K562 (cell line): ENCODE measurements at regions not wholly inside any gene's neighbourhood (a gene's known extent, or its start where the extent isn't known, plus 50 kb on each side); places are given as distances from the start of the nearest gene placed in this dataset.

ENCODE experiments used
- ATAC-seq: fragments of 200-7000 bp; cut with Tn5 transposase; 3 replicates; pipeline ENCODE4 v1.9.1; 2020; ENCODE audit warnings: moderate library complexity
- BruUV-seq: library from RNA; stranded (reverse); fragments of 400-500 nt; replicated peaks from 2 replicates; lab custom pipeline; 2021; lab: Mats Ljungman, UMichigan
- CTCF ChIA-PET: fragments of 300-600 bp; formaldehyde crosslinking; extraction: SDS; loops from one replicate; lab custom pipeline; 2021; ENCODE audit warnings: low intra/inter-chr PET ratio; lab: Yijun Ruan, JAX
- POLR2A ChIA-PET: fragments of 300-600, 350-650 bp; sonication (Branson Sonifier 250); formaldehyde crosslinking; extraction: SDS; loops from one replicate; lab custom pipeline; 2021; ENCODE audit warnings: antibody characterized with exemption, inconsistent platforms; lab: Yijun Ruan, JAX
- DNase-seq, 4 experiments: peaks; one replicate each; pipeline versions ENCODE4 v3.0.0 to v3.0.0-alpha.2; 2011 to 2018; ENCODE audit warnings: low spot score in 3 of 4, mixed read lengths in 3 of 4; ENCODE audit errors: extremely low read depth in 1 of 4
- FAIRE-seq: peaks from 2 replicates; lab custom pipeline; 2011; peaks lifted over from hg19 to GRCh38; lab: Jason Lieb, UNC
- H2AFZ ChIP-seq: 2 replicates; pipeline ENCODE4 v1.6.0; 2011; ENCODE audit warnings: low read depth, low read length, control low read depth, inconsistent platforms
- H3K27ac ChIP-seq: fragments of 200-600 bp; 3 replicates; pipeline ENCODE4 v1.8.0; 2011; ENCODE audit warnings: low read depth, mild to moderate bottlenecking, control low read depth, inconsistent platforms, low read length, moderate library complexity, mixed read lengths; ENCODE audit errors: extremely low read depth
- H3K27me3 ChIP-seq, 2 experiments: fragments of 300-600 bp in 1 of 2; 2 replicates in 1 of 2; 3 replicates in 1 of 2; pipeline versions ENCODE4 v1.6.0 to v1.8.0; 2011; ENCODE audit warnings: inconsistent platforms in 2 of 2, low read length in 2 of 2, mild to moderate bottlenecking in 1 of 2, mixed read lengths in 1 of 2, moderate library complexity in 1 of 2; ENCODE audit not compliant: control insufficient read depth in 2 of 2, insufficient read depth in 2 of 2
- H3K36me3 ChIP-seq: fragments of 300-600 bp; 3 replicates; pipeline ENCODE4 v1.8.0; 2011; ENCODE audit warnings: mild to moderate bottlenecking, low read length, inconsistent platforms; ENCODE audit not compliant: control insufficient read depth, insufficient read depth
- H3K4me1 ChIP-seq, 2 experiments: fragments of 200-600 bp in 1 of 2; replicated peaks in 1 of 2; 2 replicates in 1 of 2; 3 replicates in 1 of 2; pipeline versions ENCODE4 v1.5.1 to v1.8.0; 2011; ENCODE audit warnings: inconsistent platforms in 2 of 2, low read length in 2 of 2, mild to moderate bottlenecking in 1 of 2, mixed read lengths in 1 of 2, moderate library complexity in 1 of 2; ENCODE audit not compliant: control insufficient read depth in 2 of 2, insufficient read depth in 2 of 2
- H3K4me2 ChIP-seq: 2 replicates; pipeline ENCODE4 v1.6.1; 2011; ENCODE audit warnings: low read length, control low read depth, inconsistent platforms, mixed read lengths; ENCODE audit not compliant: insufficient read depth
- H3K4me3 ChIP-seq: fragments of 200-600 bp; sonication (generic), shearing (Covaris generic); 2 replicates; pipeline ENCODE4 v1.5.1; 2016; ENCODE audit warnings: control low read depth, inconsistent platforms
- H3K79me2 ChIP-seq: fragments of 200-600 bp; 3 replicates; pipeline ENCODE4 v1.8.0; 2011; ENCODE audit warnings: low read length, inconsistent platforms; ENCODE audit not compliant: control insufficient read depth, insufficient read depth
- H3K9ac ChIP-seq, 2 experiments: 2 replicates each; pipeline versions ENCODE4 v1.6.0 to v1.6.1; 2011; ENCODE audit warnings: low read depth in 2 of 2, low read length in 2 of 2, control low read depth in 1 of 2, inconsistent platforms in 1 of 2, mild to moderate bottlenecking in 1 of 2, mixed read lengths in 1 of 2; ENCODE audit not compliant: insufficient read depth in 1 of 2
- H3K9me1 ChIP-seq: one replicate; pipeline ENCODE4 v1.6.0; 2011; ENCODE audit warnings: inconsistent platforms, mild to moderate bottlenecking, low read length, moderate library complexity; ENCODE audit not compliant: control insufficient read depth, insufficient read depth
- H3K9me3 ChIP-seq: replicated peaks from 2 replicates; pipeline ENCODE4 v1.5.1; 2011; ENCODE audit warnings: low read depth, low read length, inconsistent platforms; ENCODE audit not compliant: control insufficient read depth, insufficient read depth
- H4K20me1 ChIP-seq: replicated peaks from 2 replicates; pipeline ENCODE4 v1.6.1; 2011; ENCODE audit warnings: low read length, inconsistent platforms, mixed read lengths; ENCODE audit not compliant: control insufficient read depth, insufficient read depth
- ARNT ChIP-seq, 2 experiments: fragments of 450-650 bp; IDR thresholded peaks; 2 replicates each; pipeline ENCODE4 v1.6.1; 2016; ENCODE audit warnings: mild to moderate bottlenecking in 1 of 2
- CREM ChIP-seq: IDR thresholded peaks from 2 replicates; pipeline ENCODE4 v1.6.1; 2014; ENCODE audit warnings: antibody characterized with exemption, low read depth
- E2F4 ChIP-seq: sonication (generic); formaldehyde crosslinking; IDR thresholded peaks from 2 replicates; pipeline ENCODE4 v1.8.0; 2022; ENCODE audit warnings: mild to moderate bottlenecking, low read depth, missing genetic modification reagents
- HDAC6 ChIP-seq: IDR thresholded peaks from 2 replicates; pipeline ENCODE4 v1.6.1; 2012; ENCODE audit warnings: low read depth, mild to moderate bottlenecking, control low read depth, inconsistent platforms, low read length, moderate library complexity
- RBM22 ChIP-seq: fragments of 200-400 bp; formaldehyde crosslinking; IDR thresholded peaks from 2 replicates; pipeline ENCODE4 v1.6.1; 2018; ENCODE audit warnings: low read length, low read depth; ENCODE audit not compliant: poor library complexity, severe bottlenecking
- RCOR1 ChIP-seq, 2 experiments: IDR thresholded peaks; 2 replicates each; pipeline ENCODE4 v1.6.1; 2012; ENCODE audit warnings: low read depth in 2 of 2, low read length in 2 of 2, borderline replicate concordance in 1 of 2, improper control_type of control experiment in 1 of 2
- SMAD2 ChIP-seq: fragments of 150-350 bp; IDR thresholded peaks from 2 replicates; pipeline ENCODE4 v1.6.1; 2014; ENCODE audit warnings: low read depth, mild to moderate bottlenecking, low read length
- SMARCA5 ChIP-seq: fragments of 450-650 bp; IDR thresholded peaks from 2 replicates; pipeline ENCODE4 v1.6.1; 2016
- STAT5A ChIP-seq: IDR thresholded peaks from 2 replicates; pipeline ENCODE4 v1.6.1; 2012; ENCODE audit warnings: low read length, inconsistent platforms, borderline replicate concordance
- TAL1 ChIP-seq: fragments of 450-650 bp; IDR thresholded peaks from 2 replicates; pipeline ENCODE4 v1.6.1; 2016; ENCODE audit warnings: mild to moderate bottlenecking
- ZC3H8 ChIP-seq: fragments of 450-650 bp; IDR thresholded peaks from 2 replicates; pipeline ENCODE4 v1.6.1; 2017
- ZNF407 ChIP-seq: fragments of 450-650 bp; IDR thresholded peaks from 2 replicates; pipeline ENCODE4 v1.6.1; 2016; ENCODE audit warnings: low read depth
- WGBS: fragments of 100-300 bp; shearing (Covaris generic); methylation state at CpG from one replicate; pipeline ENCODE4 v1.1.6; 2016; ENCODE audit warnings: low coverage, mixed read lengths; ENCODE audit not compliant: insufficient coverage; ENCODE audit errors: missing lambda C conversion rate; 5-methylcytosine and 5-hydroxymethylcytosine counted together
- in situ Hi-C: fragments of 300-500 bp; cut with MboI; formaldehyde crosslinking; loops from 4 replicates; pipeline ENCODE4 v1.15.0; 2018; ENCODE audit warnings: inconsistent platforms, mixed read lengths
- intact Hi-C: fragments of 100-400 bp; cut with micrococcal nuclease; formaldehyde crosslinking; loops from 2 replicates; pipeline ENCODE4 v1.14.2; 2022

GRCh38 chr10:36003688-36004087, 361.6 kb upstream of the FZD8 start (continued):
- TF ChIP-seq E2F4 (CRISPR knock-in tag) = no peak
- no peak for TF ChIP-seq ZC3H8
- no peak for TF ChIP-seq RCOR1 (IDR thresholded peaks at IDR 0.05; ENCODE audit: borderline replicate concordance in 1 of 2, low read depth in 2 of 2, low read length in 2 of 2)
- TF ChIP-seq HDAC6 = no peak
- TF ChIP-seq CREM = no peak
- no peak for TF ChIP-seq RBM22

DNA sequence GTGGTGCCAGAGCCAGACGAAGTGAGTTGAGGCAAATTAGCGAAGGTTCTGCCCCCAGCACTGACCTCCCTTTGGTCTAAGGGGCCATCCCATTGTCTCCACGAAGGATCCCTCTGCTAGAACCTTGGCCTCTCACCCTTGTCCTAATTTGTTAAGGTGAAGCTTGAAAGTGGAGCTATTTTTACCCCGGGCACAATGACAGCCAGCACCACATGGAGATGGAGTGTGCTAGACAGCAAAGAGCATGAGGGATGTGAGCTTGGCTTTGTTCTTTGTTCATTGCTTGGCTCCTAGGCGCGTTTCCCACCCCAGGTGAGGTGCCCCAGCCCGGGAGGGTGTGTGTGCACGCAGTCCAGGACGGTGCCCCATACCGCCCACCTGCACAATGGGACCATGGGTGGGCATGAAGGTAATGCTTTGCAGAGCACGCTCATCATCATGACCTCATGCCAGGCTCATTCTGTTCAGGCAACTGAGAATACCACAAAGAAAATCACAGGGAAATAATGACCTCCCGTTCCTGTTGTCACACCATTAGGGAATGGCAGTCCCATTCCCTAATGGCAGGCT, 361.0 kb upstream of the FZD8 start:
- Histone ChIP-seq H3K4me3 (no peak overlapping the region), H2AFZ (no peak overlapping the region), H3K36me3 (no peaks in the 10 kb centered on the region), H3K79me2 (no peaks in the 10 kb centered on the region), H3K9me3 (no peaks in the 10 kb centered on the region), H3K27me3 (no peaks in the 10 kb centered on the region), H3K27ac (no peak overlapping the region), H4K20me1 (no peaks in the 10 kb centered on the region), H3K4me2 (no peak overlapping the region), H3K4me1 (no peaks in the 10 kb centered on the region), H3K9ac (no peak overlapping the region), H3K9me1 (no peaks in the 10 kb centered on the region)
- 0% methylated on average over 12 of the region's 12 CpGs for WGBS
- ChIA-PET CTCF (no interaction called here), POLR2A (no interaction called here)
- BruUV-seq = no TSS peak
- ATAC-seq (no peak), FAIRE-seq (no peak), DNase-seq (no peak)
- TF ChIP-seq ZNF407 = no peak
- no peak for TF ChIP-seq STAT5A
- TF ChIP-seq TAL1 = no peak
- no peak for TF ChIP-seq ARNT (IDR thresholded peaks at IDR 0.05)
- TF ChIP-seq SMAD2 = no peak
- TF ChIP-seq SMARCA5 = no peak
- intact Hi-C loops (no loop called here), in situ Hi-C loops (no loop called here)
